ENCODE measurements at regions not wholly inside any gene's neighbourhood (a gene's known extent, or its start where the extent isn't known, plus 50 kb on each side); places are given as distances from the start of the nearest gene placed in this dataset.
"Not testable (repeated sequence)": the region's sequence is repeated elsewhere in the genome, so short reads cannot be mapped to it uniquely, and the experiment has no call there.

DNA sequence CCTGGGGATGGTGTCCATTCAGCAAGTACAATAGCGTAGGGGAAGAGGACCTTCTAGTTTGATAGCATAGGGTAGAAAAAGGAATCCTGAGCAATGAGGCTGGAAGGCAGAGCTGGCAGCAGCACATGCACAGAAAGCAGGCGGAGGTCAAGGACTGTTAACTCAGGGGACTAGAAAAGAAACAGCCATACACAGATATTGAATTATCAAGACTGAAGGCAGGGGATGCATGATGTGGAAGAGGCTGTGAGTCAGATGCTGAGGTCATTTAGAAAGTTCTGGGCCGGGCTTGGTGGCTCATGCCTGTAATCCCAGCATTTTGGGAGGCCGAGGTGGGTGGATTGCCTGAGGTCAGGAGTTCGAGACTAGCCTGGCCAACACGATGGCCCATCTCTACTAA is 65.6 kb downstream of the OPTC start:
- in situ Hi-C loops (cut with MboI), result no loop called here
- Histone ChIP-seq H3F3A (ENCODE audit: insufficient read depth) (peaks cover 66% of the 10 kb centered on the region), H3K4me2 (ENCODE audit: unreplicated experiment) (no peak overlapping the region), H3K4me1 (ENCODE audit: insufficient read depth) (peaks cover 68% of the 10 kb centered on the region), H3K27me3 (replicated peaks; ENCODE audit: insufficient read depth) (no peaks in the 10 kb centered on the region), H3K4me3 (no peak overlapping the region), H3K79me2 (ENCODE audit: insufficient read depth) (no peaks in the 10 kb centered on the region), H3K9ac (peak overlapping the region; percentile 65), H3K27ac (peak overlapping the region; percentile 93), H3K36me3 (ENCODE audit: low read depth) (no peaks in the 10 kb centered on the region), H4K20me1 (ENCODE audit: insufficient read depth) (no peaks in the 10 kb centered on the region), H2AFZ (no peak overlapping the region), H3K9me3 (ENCODE audit: low read depth) (no peaks in the 10 kb centered on the region), H3K9me2 (ENCODE audit: insufficient read depth) (no peaks in the 10 kb centered on the region)
- WGBS, 2 experiments (ENCODE audit: low coverage in 1 of 2, low lambda C conversion rate in 2 of 2, missing lambda C conversion rate in 2 of 2), result 22% methylated on average over 6 of the region's 6 CpGs
- TF ChIP-seq EZH2 (IDR thresholded peaks at IDR 0.05; ENCODE audit: insufficient read depth, poor library complexity, severe bottlenecking) (no peak), EZH2phosphoT487 (IDR thresholded peaks at IDR 0.05; ENCODE audit: insufficient read depth, low read depth) (no peak)
- DNase-seq, result peak; percentile 90

- H3K4me2 ChIP-seq (ENCODE audit: unreplicated experiment); H3K9me3 ChIP-seq (ENCODE audit: low read depth); H3K36me3 ChIP-seq (ENCODE audit: low read depth); H4K20me1 ChIP-seq (ENCODE audit: insufficient read depth); H3K9ac ChIP-seq; H2AFZ ChIP-seq; H3K4me3 ChIP-seq; DNase-seq; H3K27ac ChIP-seq; H3K27me3 ChIP-seq (replicated peaks; ENCODE audit: insufficient read depth); in situ Hi-C loops (cut with MboI); H3K79me2 ChIP-seq (ENCODE audit: insufficient read depth); H3K9me2 ChIP-seq (ENCODE audit: insufficient read depth): not testable (repeated sequence)
- Histone ChIP-seq H3K4me1 (ENCODE audit: insufficient read depth) (peaks cover 50% of the 10 kb centered on the region), H3F3A (ENCODE audit: insufficient read depth) (peaks cover 47% of the 10 kb centered on the region)
- WGBS, 2 experiments (ENCODE audit: low coverage in 1 of 2, low lambda C conversion rate in 2 of 2, missing lambda C conversion rate in 2 of 2), result 96 to 100% methylated on average over 1 of the region's 1 CpG
Measured at GRCh38 chr1:203561761-203562160, 64.9 kb upstream of the ATP2B4 start.

- Histone ChIP-seq H3K36me3 (ENCODE audit: low read depth) (no peaks in the 10 kb centered on the region), H2AFZ (no peak overlapping the region), H3K9me3 (ENCODE audit: low read depth) (no peaks in the 10 kb centered on the region), H4K20me1 (ENCODE audit: insufficient read depth) (no peaks in the 10 kb centered on the region), H3K4me2 (ENCODE audit: unreplicated experiment) (no peak overlapping the region), H3K4me1 (ENCODE audit: insufficient read depth) (peaks cover 37% of the 10 kb centered on the region), H3K27ac (peak overlapping the region; percentile 26), H3K9me2 (ENCODE audit: insufficient read depth) (no peaks in the 10 kb centered on the region), H3K4me3 (no peak overlapping the region), H3K79me2 (ENCODE audit: insufficient read depth) (no peaks in the 10 kb centered on the region), H3K27me3 (replicated peaks; ENCODE audit: insufficient read depth) (no peaks in the 10 kb centered on the region), H3F3A (ENCODE audit: insufficient read depth) (peaks cover 34% of the 10 kb centered on the region), H3K9ac (no peak overlapping the region)
- in situ Hi-C loops (cut with MboI), result no loop called here
- no peak for TF ChIP-seq EZH2 (IDR thresholded peaks at IDR 0.05; ENCODE audit: insufficient read depth, poor library complexity, severe bottlenecking)
- no peak for TF ChIP-seq EZH2phosphoT487 (IDR thresholded peaks at IDR 0.05; ENCODE audit: insufficient read depth, low read depth)
- WGBS, 2 experiments (ENCODE audit: low coverage in 1 of 2, low lambda C conversion rate in 2 of 2, missing lambda C conversion rate in 2 of 2), result 6 to 12% methylated on average over 2 of the region's 2 CpGs
- peak; percentile 67 for DNase-seq
Measured at GRCh38 chr1:203563291-203563690, 63.3 kb upstream of the ATP2B4 start.

GRCh38 chr1:203564024-203564423 is 62.6 kb upstream of the ATP2B4 start:
- peaks cover 29% of the 10 kb centered on the region for H3F3A ChIP-seq (ENCODE audit: insufficient read depth)
- H3K36me3 ChIP-seq (ENCODE audit: low read depth), result no peaks in the 10 kb centered on the region
- peak overlapping the region; percentile 26 for H3K27ac ChIP-seq
- in situ Hi-C loops (cut with MboI), result no loop called here
- H4K20me1 ChIP-seq (ENCODE audit: insufficient read depth), result no peaks in the 10 kb centered on the region
- peak; percentile 58 for DNase-seq
- peak overlapping the region; percentile 6 for H3K4me2 ChIP-seq (ENCODE audit: unreplicated experiment)
- WGBS, 2 experiments (ENCODE audit: low coverage in 1 of 2, low lambda C conversion rate in 2 of 2, missing lambda C conversion rate in 2 of 2), result 63 to 65% methylated on average over 5 of the region's 5 CpGs
- H2AFZ ChIP-seq, result no peak overlapping the region
- TF ChIP-seq EZH2phosphoT487 (IDR thresholded peaks at IDR 0.05; ENCODE audit: insufficient read depth, low read depth), result no peak
- no peak for TF ChIP-seq EZH2 (IDR thresholded peaks at IDR 0.05; ENCODE audit: insufficient read depth, poor library complexity, severe bottlenecking)
- H3K4me1 ChIP-seq (ENCODE audit: insufficient read depth), result peaks cover 32% of the 10 kb centered on the region
- H3K79me2 ChIP-seq (ENCODE audit: insufficient read depth), result no peaks in the 10 kb centered on the region
- no peaks in the 10 kb centered on the region for H3K9me3 ChIP-seq (ENCODE audit: low read depth)
- H3K4me3 ChIP-seq, result no peak overlapping the region
- H3K9me2 ChIP-seq (ENCODE audit: insufficient read depth), result no peaks in the 10 kb centered on the region
- H3K27me3 ChIP-seq (replicated peaks; ENCODE audit: insufficient read depth), result no peaks in the 10 kb centered on the region
- no peak overlapping the region for H3K9ac ChIP-seq

DNA sequence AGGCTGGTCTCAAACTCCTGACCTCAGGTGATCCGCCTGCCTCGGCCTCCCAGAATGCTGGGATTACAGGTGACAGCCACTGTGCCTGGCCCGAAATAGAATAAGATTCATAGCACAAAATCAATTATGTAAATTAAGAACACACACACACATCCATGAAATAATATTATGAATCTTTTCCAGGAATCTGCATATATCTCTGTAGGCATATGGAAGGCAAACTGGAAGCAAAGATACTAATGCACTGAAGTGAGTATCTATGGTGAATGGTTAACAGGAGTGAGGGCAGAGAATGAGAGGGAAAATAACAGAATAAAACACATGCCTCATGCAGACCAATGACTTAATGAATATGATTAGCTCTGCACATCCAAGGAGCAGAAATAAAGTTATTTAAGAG is 61.6 kb upstream of the ATP2B4 start:
- 89 to 91% methylated on average over 3 of the region's 3 CpGs for WGBS, 2 experiments (ENCODE audit: low coverage in 1 of 2, low lambda C conversion rate in 2 of 2, missing lambda C conversion rate in 2 of 2)
- Histone ChIP-seq H3K9ac (no peak overlapping the region), H3K27ac (no peak overlapping the region), H3K4me3 (no peak overlapping the region), H2AFZ (no peak overlapping the region), H3K4me2 (ENCODE audit: unreplicated experiment) (no peak overlapping the region), H3K36me3 (ENCODE audit: low read depth) (no peaks in the 10 kb centered on the region), H3K9me2 (ENCODE audit: insufficient read depth) (no peaks in the 10 kb centered on the region), H3F3A (ENCODE audit: insufficient read depth) (peaks cover 19% of the 10 kb centered on the region), H3K9me3 (ENCODE audit: low read depth) (no peaks in the 10 kb centered on the region), H3K27me3 (replicated peaks; ENCODE audit: insufficient read depth) (no peaks in the 10 kb centered on the region), H3K4me1 (ENCODE audit: insufficient read depth) (peaks cover 25% of the 10 kb centered on the region), H4K20me1 (ENCODE audit: insufficient read depth) (no peaks in the 10 kb centered on the region), H3K79me2 (ENCODE audit: insufficient read depth) (no peaks in the 10 kb centered on the region)
- no peak for TF ChIP-seq EZH2phosphoT487 (IDR thresholded peaks at IDR 0.05; ENCODE audit: insufficient read depth, low read depth)
- no peak for TF ChIP-seq EZH2 (IDR thresholded peaks at IDR 0.05; ENCODE audit: insufficient read depth, poor library complexity, severe bottlenecking)
- in situ Hi-C loops (cut with MboI), result no loop called here
- no peak for DNase-seq

Measured in GM23248 (cell line).